ENCODE measurements at regions not wholly inside any gene's neighbourhood (a gene's known extent, or its start where the extent isn't known, plus 50 kb on each side); places are given as distances from the start of the nearest gene placed in this dataset.

DNA sequence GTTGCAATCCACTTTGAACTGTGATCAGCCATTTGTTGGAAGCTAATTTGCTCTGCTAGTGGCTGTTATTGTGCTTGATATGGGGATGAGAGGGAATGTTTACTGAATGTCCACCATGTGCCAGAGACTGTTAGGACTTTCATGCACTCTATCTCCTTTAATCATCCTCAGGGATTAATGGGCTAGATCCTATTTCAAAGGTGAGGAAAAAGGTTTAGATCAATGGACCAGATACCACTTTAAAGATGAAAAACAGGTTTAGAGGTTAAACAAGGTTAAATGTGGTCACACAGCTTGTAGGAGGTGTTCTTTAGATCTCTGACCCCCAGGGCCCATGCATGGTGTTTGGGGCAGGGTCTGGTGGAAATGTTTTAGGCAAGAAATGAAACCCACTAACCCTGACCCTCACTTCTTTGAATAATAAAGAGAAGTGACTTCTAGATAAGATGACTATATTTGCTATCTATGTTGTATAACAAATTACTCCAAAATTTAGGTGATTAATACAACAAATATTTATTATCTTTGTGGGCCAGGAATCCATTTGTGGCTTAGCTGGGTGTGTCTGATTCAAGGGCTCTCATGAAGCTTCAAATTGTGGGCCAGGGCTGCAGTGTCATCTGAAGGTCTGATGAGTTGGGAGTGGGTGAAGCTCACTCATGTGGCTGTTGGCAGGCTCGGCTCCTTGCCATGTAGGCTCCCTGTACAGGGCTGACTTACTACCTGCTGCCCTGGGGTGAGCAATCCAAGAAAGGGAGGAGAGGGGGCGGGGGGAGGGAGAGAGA, 127.8 kb upstream of the FOXA2 start:
- TF ChIP-seq EZH2 (IDR thresholded peaks at IDR 0.05; ENCODE audit: insufficient read depth, poor library complexity, severe bottlenecking): no peak
- TF ChIP-seq EZH2phosphoT487 (IDR thresholded peaks at IDR 0.05; ENCODE audit: insufficient read depth, low read depth): no peak
